ENCODE measurements at regions not wholly inside any gene's neighbourhood (a gene's known extent, or its start where the extent isn't known, plus 50 kb on each side); places are given as distances from the start of the nearest gene placed in this dataset.

DNA sequence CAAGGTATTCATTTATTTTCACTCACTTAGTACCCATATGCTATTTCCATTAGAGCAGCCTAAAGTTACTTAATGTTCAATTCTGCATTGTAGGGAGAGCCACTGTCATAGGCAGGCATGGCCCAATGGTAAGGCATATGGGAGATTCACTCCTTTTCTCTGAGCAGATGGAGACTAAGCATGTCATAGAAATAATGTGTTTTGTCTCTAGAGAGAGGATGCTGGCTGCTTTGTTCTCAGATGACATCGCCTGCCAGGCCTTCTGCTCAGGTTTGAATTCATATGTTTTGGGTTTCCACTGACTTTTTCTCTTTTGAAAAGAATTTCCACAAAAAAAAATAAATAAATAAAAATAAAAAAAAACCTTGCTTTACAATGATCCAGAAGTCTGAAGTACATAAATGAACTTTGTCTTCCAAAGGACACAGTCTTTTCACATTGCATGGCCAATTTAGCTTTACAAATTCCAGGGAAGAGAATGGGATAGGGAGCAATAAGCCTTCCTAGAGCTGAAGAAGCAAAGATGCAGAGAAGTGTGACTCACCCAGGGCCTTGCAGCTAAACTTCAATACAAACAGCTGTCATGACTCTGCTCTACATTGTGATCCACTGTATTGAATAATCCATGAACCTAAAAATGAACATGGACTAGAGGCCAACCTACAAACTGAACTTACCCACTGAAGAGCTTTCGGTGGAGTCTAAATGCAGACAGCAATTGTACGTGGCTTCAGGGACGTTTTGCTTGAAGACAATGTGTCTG is 422.5 kb downstream of the CMPK2 start:
- Histone ChIP-seq H3K4me1 (no peaks in the 10 kb centered on the region), H3K36me3 (no peaks in the 10 kb centered on the region), H3K27me3 (no peaks in the 10 kb centered on the region), H3K4me3 (no peak overlapping the region), H3K9me3 (no peaks in the 10 kb centered on the region), H3K27ac (no peak overlapping the region)
- no peak for DNase-seq
- intact Hi-C loops (cut with DNase I; ENCODE audit: low total_unique reads), result no loop called here
- ATAC-seq, result no peak
- in situ Hi-C loops (cut with MboI; ENCODE audit: low sequenced_read_pairs in 4 of 4), result no loop called here
- no peak for TF ChIP-seq POLR2A (IDR thresholded peaks at IDR 0.05)
- TF ChIP-seq, protein P1, sequence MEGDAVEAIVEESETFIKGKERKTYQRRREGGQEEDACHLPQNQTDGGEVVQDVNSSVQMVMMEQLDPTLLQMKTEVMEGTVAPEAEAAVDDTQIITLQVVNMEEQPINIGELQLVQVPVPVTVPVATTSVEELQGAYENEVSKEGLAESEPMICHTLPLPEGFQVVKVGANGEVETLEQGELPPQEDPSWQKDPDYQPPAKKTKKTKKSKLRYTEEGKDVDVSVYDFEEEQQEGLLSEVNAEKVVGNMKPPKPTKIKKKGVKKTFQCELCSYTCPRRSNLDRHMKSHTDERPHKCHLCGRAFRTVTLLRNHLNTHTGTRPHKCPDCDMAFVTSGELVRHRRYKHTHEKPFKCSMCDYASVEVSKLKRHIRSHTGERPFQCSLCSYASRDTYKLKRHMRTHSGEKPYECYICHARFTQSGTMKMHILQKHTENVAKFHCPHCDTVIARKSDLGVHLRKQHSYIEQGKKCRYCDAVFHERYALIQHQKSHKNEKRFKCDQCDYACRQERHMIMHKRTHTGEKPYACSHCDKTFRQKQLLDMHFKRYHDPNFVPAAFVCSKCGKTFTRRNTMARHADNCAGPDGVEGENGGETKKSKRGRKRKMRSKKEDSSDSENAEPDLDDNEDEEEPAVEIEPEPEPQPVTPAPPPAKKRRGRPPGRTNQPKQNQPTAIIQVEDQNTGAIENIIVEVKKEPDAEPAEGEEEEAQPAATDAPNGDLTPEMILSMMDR (IDR thresholded peaks at IDR 0.05 in 4 of 5, conservative IDR thresholded peaks at IDR 0.05 in 1 of 5), result no peak

DNA sequence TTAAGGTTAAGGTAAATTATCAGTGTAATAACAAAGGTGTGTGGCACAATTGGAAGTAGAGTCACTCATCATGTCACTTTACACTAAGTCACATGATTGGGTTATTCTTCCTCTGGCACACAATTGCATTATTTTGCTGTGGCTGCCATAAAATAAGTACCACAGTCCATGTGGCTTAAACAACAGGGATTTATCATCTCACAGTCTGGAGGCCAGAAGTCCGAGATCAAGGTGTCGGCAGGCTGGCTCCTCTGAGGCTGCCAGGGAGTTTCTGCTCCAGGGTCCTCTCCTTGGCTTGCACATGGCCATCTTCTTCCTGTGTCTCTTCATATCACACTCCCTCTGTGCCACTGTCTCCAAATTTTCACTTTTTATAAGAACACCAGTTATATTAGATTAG is 421.2 kb downstream of the CMPK2 start:
- intact Hi-C loops (cut with DNase I; ENCODE audit: low total_unique reads) (no loop called here), in situ Hi-C loops (cut with MboI; ENCODE audit: low sequenced_read_pairs in 4 of 4) (no loop called here)
- no peaks in the 10 kb centered on the region for H3K27me3 ChIP-seq
- TF ChIP-seq, protein P1 (IDR thresholded peaks at IDR 0.05 in 4 of 5, conservative IDR thresholded peaks at IDR 0.05 in 1 of 5), result no peak
- TF ChIP-seq POLR2A (IDR thresholded peaks at IDR 0.05), result no peak
- H3K36me3 ChIP-seq, result no peaks in the 10 kb centered on the region
- no peak overlapping the region for H3K27ac ChIP-seq
- no peaks in the 10 kb centered on the region for H3K4me1 ChIP-seq
- no peak overlapping the region for H3K4me3 ChIP-seq
- ATAC-seq, result no peak
- DNase-seq, result no peak
- H3K9me3 ChIP-seq, result no peaks in the 10 kb centered on the region

DNA sequence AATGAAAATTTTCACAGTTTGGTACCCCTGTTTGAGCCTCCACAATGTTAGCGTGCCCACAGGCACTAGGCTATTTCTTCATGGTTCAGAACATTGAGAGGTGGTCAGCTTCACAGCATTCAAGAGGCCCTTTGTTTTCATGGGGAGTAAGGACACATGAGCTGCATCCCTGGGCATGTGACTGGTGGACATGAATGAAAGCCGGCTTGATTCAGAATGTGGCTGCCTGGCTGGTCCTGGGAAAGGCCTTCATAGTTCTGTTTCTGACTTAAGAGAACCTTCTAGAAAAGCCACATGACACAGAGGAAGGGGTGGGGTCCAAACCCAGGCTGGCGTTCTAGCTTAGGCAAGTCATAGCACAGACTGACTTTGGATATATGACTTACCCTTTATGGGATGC is 420.6 kb downstream of the CMPK2 start:
- ATAC-seq (no peak), DNase-seq (no peak)
- no peaks in the 10 kb centered on the region for H3K36me3 ChIP-seq
- no peak overlapping the region for H3K4me3 ChIP-seq
- in situ Hi-C loops (cut with MboI; ENCODE audit: low sequenced_read_pairs in 4 of 4) (no loop called here), intact Hi-C loops (cut with DNase I; ENCODE audit: low total_unique reads) (no loop called here)
- H3K27me3 ChIP-seq, result no peaks in the 10 kb centered on the region
- H3K9me3 ChIP-seq, result no peaks in the 10 kb centered on the region
- no peak for TF ChIP-seq POLR2A (IDR thresholded peaks at IDR 0.05)
- TF ChIP-seq, protein P1 (IDR thresholded peaks at IDR 0.05 in 4 of 5, conservative IDR thresholded peaks at IDR 0.05 in 1 of 5), result no peak
- no peak overlapping the region for H3K27ac ChIP-seq
- no peaks in the 10 kb centered on the region for H3K4me1 ChIP-seq

DNA sequence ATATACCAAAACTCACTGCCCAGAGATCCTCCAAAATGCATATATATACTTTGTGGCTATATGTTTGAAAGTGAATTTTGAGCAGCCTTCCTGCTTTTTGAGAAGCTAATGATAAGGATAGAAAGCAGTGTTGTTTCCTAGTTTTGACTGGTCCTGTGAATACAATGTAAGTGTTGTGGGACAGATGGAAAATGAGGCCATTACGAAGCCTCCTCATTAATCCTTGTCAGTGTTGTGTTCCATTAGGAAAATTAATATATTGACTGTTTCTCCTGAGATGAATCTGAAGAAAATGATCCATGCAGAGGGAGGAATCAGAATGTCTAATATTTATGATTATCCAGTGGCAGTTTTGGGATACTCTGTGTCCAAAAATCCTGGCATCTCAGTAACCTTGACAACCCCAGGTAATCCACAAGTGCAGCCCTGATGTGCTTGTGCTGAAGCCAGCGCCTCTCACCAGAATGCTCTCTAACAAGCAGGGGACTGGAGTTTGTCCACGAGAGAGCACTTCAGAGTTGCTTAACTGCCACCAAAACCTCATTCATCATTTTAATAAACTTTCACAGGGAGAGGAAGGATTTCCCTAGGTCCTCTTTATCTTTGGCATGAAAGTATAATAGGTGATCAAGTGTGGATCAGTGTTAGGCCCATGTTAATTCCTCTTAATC is 418.6 kb downstream of the CMPK2 start:
- Histone ChIP-seq H3K36me3 (no peaks in the 10 kb centered on the region), H3K4me1 (no peaks in the 10 kb centered on the region), H3K4me3 (no peak overlapping the region), H3K9me3 (no peaks in the 10 kb centered on the region), H3K27me3 (no peaks in the 10 kb centered on the region), H3K27ac (no peak overlapping the region)
- intact Hi-C loops (cut with DNase I; ENCODE audit: low total_unique reads) (no loop called here), in situ Hi-C loops (cut with MboI; ENCODE audit: low sequenced_read_pairs in 4 of 4) (no loop called here)
- TF ChIP-seq, protein P1 (IDR thresholded peaks at IDR 0.05 in 4 of 5, conservative IDR thresholded peaks at IDR 0.05 in 1 of 5), result no peak
- no peak for TF ChIP-seq POLR2A (IDR thresholded peaks at IDR 0.05)
- ATAC-seq, result no peak
- DNase-seq, result no peak

All from gastrocnemius medialis (tissue), 4 donors.